IMR-90 (cell line): ENCODE measurements at regions not wholly inside any gene's neighbourhood (a gene's known extent, or its start where the extent isn't known, plus 50 kb on each side); places are given as distances from the start of the nearest gene placed in this dataset.

Source experiments
- ATAC-seq: fragments of 200-7000 bp; cut with Tn5 transposase; 2 replicates; pipeline ENCODE4 v1.9.1; 2020; ENCODE audit warnings: low read depth, mild to moderate bottlenecking, moderate library complexity
- BruUV-seq: library from RNA; stranded (reverse); fragments of 400-500 nt; replicated peaks from 2 replicates; lab custom pipeline; 2021; lab: Mats Ljungman, UMichigan
- CTCF ChIA-PET: fragments of 300-600 bp; formaldehyde crosslinking; extraction: SDS; loops from one replicate; lab custom pipeline; 2021; ENCODE audit warnings: antibody characterized with exemption; lab: Yijun Ruan, JAX
- POLR2A ChIA-PET: fragments of 300-600 bp; sonication (Branson Sonifier 250); formaldehyde crosslinking; loops from one replicate; lab custom pipeline; 2022; ENCODE audit warnings: antibody characterized with exemption; ENCODE audit not compliant: unreplicated experiment; lab: Charles Lee
- DNase-seq: peaks from one replicate; pipeline ENCODE4 v3.0.0; 2013
- H2AFZ ChIP-seq: replicated peaks from 2 replicates; pipeline ENCODE3; 2013; ENCODE audit warnings: low read length, mild to moderate bottlenecking; ENCODE audit not compliant: poor library complexity
- H2AK5ac ChIP-seq: 2 replicates; pipeline ENCODE4 v1.6.1; 2013; ENCODE audit warnings: low read depth, low read length, inconsistent platforms
- H2AK9ac ChIP-seq: replicated peaks from 2 replicates; pipeline ENCODE3; 2013; ENCODE audit warnings: mild to moderate bottlenecking, low read depth, low read length, moderate library complexity; ENCODE audit not compliant: poor library complexity
- H2BK120ac ChIP-seq: 2 replicates; pipeline ENCODE4 v1.6.1; 2013; ENCODE audit warnings: low read depth, low read length, inconsistent platforms
- H2BK15ac ChIP-seq: 3 replicates; pipeline ENCODE4 v1.6.1; 2013; ENCODE audit warnings: low read depth, low read length, inconsistent platforms
- H2BK20ac ChIP-seq: 2 replicates; pipeline ENCODE4 v1.6.1; 2013; ENCODE audit warnings: low read depth, mild to moderate bottlenecking, inconsistent platforms, low read length, moderate library complexity
- H2BK5ac ChIP-seq: 2 replicates; pipeline ENCODE4 v1.6.1; 2013; ENCODE audit warnings: mild to moderate bottlenecking, low read depth, low read length, inconsistent platforms; ENCODE audit not compliant: poor library complexity, severe bottlenecking
- H3K14ac ChIP-seq: replicated peaks from 2 replicates; pipeline ENCODE4 v1.6.1; 2013; ENCODE audit warnings: low read depth, low read length, inconsistent platforms
- H3K18ac ChIP-seq: 2 replicates; pipeline ENCODE4 v1.6.1; 2013; ENCODE audit warnings: low read depth, low read length, control low read depth
- H3K23ac ChIP-seq: 2 replicates; pipeline ENCODE4 v1.6.1; 2013; ENCODE audit warnings: low read depth, low read length, inconsistent platforms
- H3K27ac ChIP-seq: 2 replicates; pipeline ENCODE4 v1.5.1; 2013; ENCODE audit warnings: mild to moderate bottlenecking, control low read depth, low read length; ENCODE audit not compliant: insufficient read depth
- H3K27me3 ChIP-seq: 2 replicates; pipeline ENCODE4 v1.6.1; 2013; ENCODE audit warnings: low read length; ENCODE audit not compliant: control insufficient read depth, insufficient read depth
- H3K36me3 ChIP-seq: 2 replicates; pipeline ENCODE4 v1.6.1; 2013; ENCODE audit warnings: low read length, mixed read lengths; ENCODE audit not compliant: control insufficient read depth, insufficient read depth
- H3K4ac ChIP-seq: 2 replicates; pipeline ENCODE4 v1.6.1; 2013; ENCODE audit warnings: low read depth, low read length, inconsistent platforms
- H3K4me1 ChIP-seq: 2 replicates; pipeline ENCODE4 v1.6.1; 2013; ENCODE audit warnings: low read length, mixed read lengths; ENCODE audit not compliant: control insufficient read depth, insufficient read depth
- H3K4me2 ChIP-seq: 2 replicates; pipeline ENCODE4 v1.6.1; 2013; ENCODE audit warnings: low read depth, mild to moderate bottlenecking, control low read depth, low read length, moderate library complexity
- H3K4me3 ChIP-seq: 2 replicates; pipeline ENCODE4 v1.5.1; 2013; ENCODE audit warnings: low read depth, mild to moderate bottlenecking, control low read depth, low read length, moderate library complexity; ENCODE audit not compliant: insufficient read depth
- H3K56ac ChIP-seq: 2 replicates; pipeline ENCODE4 v1.6.1; 2013; ENCODE audit warnings: low read length, inconsistent platforms; ENCODE audit not compliant: insufficient read depth; ENCODE audit errors: extremely low read depth
- H3K79me1 ChIP-seq, 2 experiments: 2 replicates each; pipeline ENCODE4 v1.6.1; 2013; ENCODE audit warnings: low read length in 2 of 2, inconsistent platforms in 1 of 2, low read depth in 1 of 2
- H3K9ac ChIP-seq: 2 replicates; pipeline ENCODE4 v1.6.1; 2013; ENCODE audit warnings: low read depth, low read length, control low read depth
- H3K9me1 ChIP-seq: 2 replicates; pipeline ENCODE4 v1.6.1; 2013; ENCODE audit warnings: low read length, inconsistent platforms; ENCODE audit not compliant: insufficient read depth
- H3K9me3 ChIP-seq: 2 replicates; pipeline ENCODE4 v1.6.1; 2013; ENCODE audit warnings: low read length; ENCODE audit not compliant: control insufficient read depth, insufficient read depth
- H4K20me1 ChIP-seq: 2 replicates; pipeline ENCODE4 v1.6.1; 2013; ENCODE audit warnings: low read length, inconsistent platforms; ENCODE audit not compliant: insufficient read depth
- H4K5ac ChIP-seq: 2 replicates; pipeline ENCODE4 v1.6.1; 2013; ENCODE audit warnings: mild to moderate bottlenecking, low read depth, low read length, control low read depth
- H4K8ac ChIP-seq, 2 experiments: 2 replicates each; pipeline ENCODE4 v1.6.1; 2013; ENCODE audit warnings: low read depth in 2 of 2, low read length in 2 of 2, control low read depth in 1 of 2, inconsistent platforms in 1 of 2
- H4K91ac ChIP-seq: 2 replicates; pipeline ENCODE4 v1.6.1; 2013; ENCODE audit warnings: low read depth, low read length, inconsistent platforms; ENCODE audit not compliant: insufficient read depth
- CEBPB ChIP-seq: IDR thresholded peaks from 2 replicates; pipeline ENCODE4 v1.6.1; 2012; ENCODE audit warnings: low read depth, low read length, improper control_type of control experiment
- NFE2L2 ChIP-seq: fragments of 150-350 bp; IDR thresholded peaks from 2 replicates; pipeline ENCODE4 v1.6.1; 2016; ENCODE audit warnings: low read depth, mild to moderate bottlenecking, low read length
- USF2 ChIP-seq: fragments of 150-350 bp; IDR thresholded peaks from 2 replicates; pipeline ENCODE4 v1.6.1; 2017; ENCODE audit warnings: mild to moderate bottlenecking, antibody characterized with exemption, low read length, low read depth
- WGBS, 2 experiments: methylation state at CpG; one replicate each; pipeline versions ENCODE4 v1.1.5 to v1.1.7; 2013; ENCODE audit warnings: missing lambda C conversion rate in 2 of 2; ENCODE audit not compliant: insufficient read length in 1 of 2; ENCODE audit errors: extremely low coverage in 2 of 2; 5-methylcytosine and 5-hydroxymethylcytosine counted together
- dilution Hi-C: fragments of 300-500 bp; cut with HindIII; formaldehyde crosslinking; loops from one replicate; pipeline ENCODE4 v1.14.3; 2018; ENCODE audit warnings: low sequenced_read_pairs; ENCODE audit not compliant: unreplicated experiment
- in situ Hi-C: fragments of 300-500 bp; cut with MboI; formaldehyde crosslinking; loops from 3 replicates; pipeline ENCODE4 v1.14.3; 2019; ENCODE audit warnings: low sequenced_read_pairs, inconsistent platforms, mixed read lengths
- intact Hi-C: fragments of 100-400 bp; cut with micrococcal nuclease; formaldehyde crosslinking; loops from 2 replicates; pipeline ENCODE4 v1.10.0; 2022

DNA sequence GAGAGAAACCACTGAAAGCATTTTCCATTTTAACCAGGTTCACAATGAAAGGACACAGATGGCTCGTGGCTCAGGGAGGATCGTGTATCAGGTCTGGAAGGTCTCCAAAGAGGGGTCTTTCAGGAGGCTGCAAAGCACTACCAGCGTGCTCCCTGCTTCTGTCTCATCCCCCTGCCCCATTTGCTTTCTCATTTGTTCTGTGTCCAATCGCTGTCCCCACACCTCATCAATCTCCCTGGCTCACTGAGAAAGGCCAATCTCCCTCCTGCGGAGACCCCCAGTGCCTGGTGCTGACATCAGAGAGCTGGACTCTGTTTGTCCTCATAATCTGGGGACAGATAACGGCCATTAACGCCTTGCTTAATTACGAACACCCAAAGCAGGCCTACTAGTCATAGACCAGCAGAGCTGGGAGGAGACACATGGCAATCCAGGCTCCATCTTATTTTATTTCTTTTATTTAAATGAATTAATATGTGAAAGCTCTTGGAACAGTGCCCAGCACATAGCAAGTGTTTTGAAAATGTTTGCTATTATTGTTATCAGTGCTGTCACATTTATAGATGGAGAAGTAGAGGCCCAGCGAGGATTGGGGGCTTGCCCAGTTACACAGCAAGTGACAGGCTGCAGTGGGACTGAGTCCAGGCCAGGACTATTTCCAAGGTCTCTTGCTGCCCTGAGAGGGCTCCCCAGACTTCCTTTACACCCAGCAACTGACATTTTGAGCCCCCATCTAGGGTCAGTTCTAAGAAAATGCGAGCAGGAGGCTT, 341.0 kb upstream of the USP24 start:
- no peak for DNase-seq
- Histone ChIP-seq H2AFZ (no peak overlapping the region), H2BK15ac (no peak overlapping the region), H3K4me2 (no peak overlapping the region), H3K27me3 (no peaks in the 10 kb centered on the region), H3K36me3 (no peaks in the 10 kb centered on the region), H3K56ac (no peak overlapping the region), H3K23ac (no peak overlapping the region), H3K4me3 (no peak overlapping the region), H2BK5ac (no peak overlapping the region), H2BK20ac (no peak overlapping the region), H4K91ac (no peak overlapping the region; the same call in 1 of the 2 replicates), H3K9ac (no peak overlapping the region), H3K14ac (no peak overlapping the region), H3K4ac (no peak overlapping the region), H2BK120ac (no peak overlapping the region; the same call in 1 of the 2 replicates), H4K5ac (peak overlapping the region; percentile 53; the same call in 1 of the 2 replicates), H2AK5ac (0 out of 2 replicates have a peak overlapping the region, but pooled peaks have one; percentile 21), H4K8ac (no peak overlapping the region; a peak in 1 of 4 replicates), H3K4me1 (peaks cover 5% of the 10 kb centered on the region), H4K20me1 (no peaks in the 10 kb centered on the region), H3K9me1 (0 out of 2 replicates have a peak, but pooled peaks cover 2% of the 10 kb centered on the region), H3K79me1 (no peaks in the 10 kb centered on the region), H2AK9ac (no peak overlapping the region), H3K27ac (no peak overlapping the region), H3K9me3 (peaks cover 3% of the 10 kb centered on the region; the same call in 1 of the 2 replicates), H3K18ac (peak overlapping the region; percentile 41; the same call in 1 of the 2 replicates)
- no TSS peak for BruUV-seq
- intact Hi-C loops: no loop called here
- dilution Hi-C loops: no loop called here
- POLR2A ChIA-PET: no interaction called here
- no peak for ATAC-seq
- in situ Hi-C loops: no loop called here
- TF ChIP-seq NFE2L2: no peak
- TF ChIP-seq USF2: no peak
- TF ChIP-seq CEBPB: no peak
- no CpG with 5 or more reads among the region's 10 CpGs for WGBS, 2 experiments
- CTCF ChIA-PET: interaction anchor here (0.7 kb wide), 1 partner anchor 270 kb away, joined by 3 read pairs; no protein-coding TSS in a partner anchor
